ENCODE measurements at regions not wholly inside any gene's neighbourhood (a gene's known extent, or its start where the extent isn't known, plus 50 kb on each side); places are given as distances from the start of the nearest gene placed in this dataset.

- H3K27ac ChIP-seq (ENCODE audit: low read depth, low read length) = no peak overlapping the region
- DNase-seq (no peak), ATAC-seq (no peak)
- no peaks in the 10 kb centered on the region for H3K9me3 ChIP-seq (ENCODE audit: control insufficient read depth in 2 of 3, low read length in 3 of 3)
- no peaks in the 10 kb centered on the region for H3K27me3 ChIP-seq (ENCODE audit: control insufficient read depth in 2 of 2, insufficient read depth in 2 of 2, low read length in 2 of 2)
- intact Hi-C loops (cut with micrococcal nuclease) = no loop called here
- no peak overlapping the region for H3K4me3 ChIP-seq (ENCODE audit: low read length)
- H3K36me3 ChIP-seq (ENCODE audit: control insufficient read depth in 2 of 3, insufficient read depth in 3 of 3, low read length in 3 of 3) = no peaks in the 10 kb centered on the region
- Mint-ChIP-seq H3K4me3 (no peak overlapping the region), H3K27me3 (peaks cover 0 to 11% (median 0%) of the 10 kb centered on the region in 5 donors), H3K27ac (no peak overlapping the region), H3K9me3 (no peaks in the 10 kb centered on the region), H3K36me3 (no peaks in the 10 kb centered on the region), H3K4me1 (no peaks in the 10 kb centered on the region)
- no peaks in the 10 kb centered on the region for H3K4me1 ChIP-seq (ENCODE audit: control insufficient read depth in 2 of 2, insufficient read depth in 2 of 2, low read length in 2 of 2)
- ChIA-PET POLR2A (no interaction called here), CTCF (no interaction called here)
Observed at GRCh38 chrX:110966839-110967238, 129.2 kb upstream of the PAK3 start.

GRCh38 chrX:110966091-110966454 lies 129.9 kb upstream of the PAK3 start:
- Mint-ChIP-seq H3K4me3 (no peak overlapping the region), H3K36me3 (no peaks in the 10 kb centered on the region), H3K27me3 (peaks cover 0 to 9% (median 0%) of the 10 kb centered on the region in 5 donors), H3K4me1 (no peaks in the 10 kb centered on the region), H3K27ac (no peak overlapping the region), H3K9me3 (no peaks in the 10 kb centered on the region)
- Histone ChIP-seq H3K27ac (ENCODE audit: low read depth, low read length) (no peak overlapping the region), H3K9me3 (ENCODE audit: control insufficient read depth in 2 of 3, low read length in 3 of 3) (no peaks in the 10 kb centered on the region), H3K27me3 (ENCODE audit: control insufficient read depth in 2 of 2, insufficient read depth in 2 of 2, low read length in 2 of 2) (no peaks in the 10 kb centered on the region), H3K4me1 (ENCODE audit: control insufficient read depth in 2 of 2, insufficient read depth in 2 of 2, low read length in 2 of 2) (no peaks in the 10 kb centered on the region), H3K36me3 (ENCODE audit: control insufficient read depth in 2 of 3, insufficient read depth in 3 of 3, low read length in 3 of 3) (no peaks in the 10 kb centered on the region), H3K4me3 (ENCODE audit: low read length) (no peak overlapping the region)
- ChIA-PET POLR2A (no interaction called here), CTCF (no interaction called here)
- ATAC-seq (no peak), DNase-seq (no peak)
- intact Hi-C loops (cut with micrococcal nuclease) = no loop called here

- no peaks in the 10 kb centered on the region for H3K9me3 Mint-ChIP-seq
- ATAC-seq = no peak
- H3K9me3 ChIP-seq (ENCODE audit: control insufficient read depth in 2 of 3, low read length in 3 of 3) = no peaks in the 10 kb centered on the region
- no peaks in the 10 kb centered on the region for H3K4me1 ChIP-seq (ENCODE audit: control insufficient read depth in 2 of 2, insufficient read depth in 2 of 2, low read length in 2 of 2)
- no peak overlapping the region for H3K4me3 Mint-ChIP-seq
- peaks cover 0 to 6% (median 0%) of the 10 kb centered on the region in 5 donors for H3K27me3 Mint-ChIP-seq
- intact Hi-C loops (cut with micrococcal nuclease) = no loop called here
- CTCF ChIA-PET = no interaction called here
- H3K4me3 ChIP-seq (ENCODE audit: low read length) = no peak overlapping the region
- H3K36me3 ChIP-seq (ENCODE audit: control insufficient read depth in 2 of 3, insufficient read depth in 3 of 3, low read length in 3 of 3) = no peaks in the 10 kb centered on the region
- POLR2A ChIA-PET = no interaction called here
- no peaks in the 10 kb centered on the region for H3K27me3 ChIP-seq (ENCODE audit: control insufficient read depth in 2 of 2, insufficient read depth in 2 of 2, low read length in 2 of 2)
- H3K27ac Mint-ChIP-seq = no peak overlapping the region
- H3K36me3 Mint-ChIP-seq = no peaks in the 10 kb centered on the region
- no peaks in the 10 kb centered on the region for H3K4me1 Mint-ChIP-seq
- no peak overlapping the region for H3K27ac ChIP-seq (ENCODE audit: low read depth, low read length)
- DNase-seq = no peak
Observed at GRCh38 chrX:110965409-110966090, 130.4 kb upstream of the PAK3 start.

- Mint-ChIP-seq H3K36me3 (no peaks in the 10 kb centered on the region), H3K4me3 (no peak overlapping the region), H3K4me1 (no peaks in the 10 kb centered on the region), H3K27ac (no peak overlapping the region), H3K27me3 (no peaks in the 10 kb centered on the region), H3K9me3 (no peaks in the 10 kb centered on the region)
- H3K4me3 ChIP-seq (ENCODE audit: low read length) = no peak overlapping the region
- H3K27me3 ChIP-seq (ENCODE audit: control insufficient read depth in 2 of 2, insufficient read depth in 2 of 2, low read length in 2 of 2) = no peaks in the 10 kb centered on the region
- DNase-seq (no peak), ATAC-seq (no peak)
- ChIA-PET POLR2A (no interaction called here), CTCF (no interaction called here)
- H3K36me3 ChIP-seq (ENCODE audit: control insufficient read depth in 2 of 3, insufficient read depth in 3 of 3, low read length in 3 of 3) = no peaks in the 10 kb centered on the region
- H3K9me3 ChIP-seq (ENCODE audit: control insufficient read depth in 2 of 3, low read length in 3 of 3) = no peaks in the 10 kb centered on the region
- intact Hi-C loops (cut with micrococcal nuclease) = no loop called here
- no peak overlapping the region for H3K27ac ChIP-seq (ENCODE audit: low read depth, low read length)
- no peaks in the 10 kb centered on the region for H3K4me1 ChIP-seq (ENCODE audit: control insufficient read depth in 2 of 2, insufficient read depth in 2 of 2, low read length in 2 of 2)
Observed at GRCh38 chrX:110964786-110965185, 131.2 kb upstream of the PAK3 start.

GRCh38 chrX:110962451-110962850 lies 133.5 kb upstream of the PAK3 start:
- no peak for DNase-seq
- no peak for ATAC-seq
- Histone ChIP-seq H3K27ac (ENCODE audit: low read depth, low read length) (no peak overlapping the region), H3K27me3 (ENCODE audit: control insufficient read depth in 2 of 2, insufficient read depth in 2 of 2, low read length in 2 of 2) (no peaks in the 10 kb centered on the region), H3K36me3 (ENCODE audit: control insufficient read depth in 2 of 3, insufficient read depth in 3 of 3, low read length in 3 of 3) (no peaks in the 10 kb centered on the region), H3K4me3 (ENCODE audit: low read length) (no peak overlapping the region), H3K9me3 (ENCODE audit: control insufficient read depth in 2 of 3, low read length in 3 of 3) (no peaks in the 10 kb centered on the region), H3K4me1 (ENCODE audit: control insufficient read depth in 2 of 2, insufficient read depth in 2 of 2, low read length in 2 of 2) (no peaks in the 10 kb centered on the region)
- no peaks in the 10 kb centered on the region for H3K36me3 Mint-ChIP-seq
- POLR2A ChIA-PET = no interaction called here
- no peaks in the 10 kb centered on the region for H3K27me3 Mint-ChIP-seq
- CTCF ChIA-PET = no interaction called here
- intact Hi-C loops (cut with micrococcal nuclease) = no loop called here
- H3K4me1 Mint-ChIP-seq = no peaks in the 10 kb centered on the region
- no peak overlapping the region for H3K27ac Mint-ChIP-seq
- H3K9me3 Mint-ChIP-seq = no peaks in the 10 kb centered on the region
- no peak overlapping the region for H3K4me3 Mint-ChIP-seq

- H3K36me3 Mint-ChIP-seq = no peaks in the 10 kb centered on the region
- ATAC-seq = no peak
- Histone ChIP-seq H3K4me1 (ENCODE audit: control insufficient read depth in 2 of 2, insufficient read depth in 2 of 2, low read length in 2 of 2) (no peaks in the 10 kb centered on the region), H3K36me3 (ENCODE audit: control insufficient read depth in 2 of 3, insufficient read depth in 3 of 3, low read length in 3 of 3) (no peaks in the 10 kb centered on the region), H3K27me3 (ENCODE audit: control insufficient read depth in 2 of 2, insufficient read depth in 2 of 2, low read length in 2 of 2) (no peaks in the 10 kb centered on the region), H3K27ac (ENCODE audit: low read depth, low read length) (no peak overlapping the region), H3K9me3 (ENCODE audit: control insufficient read depth in 2 of 3, low read length in 3 of 3) (no peaks in the 10 kb centered on the region), H3K4me3 (ENCODE audit: low read length) (no peak overlapping the region)
- H3K4me3 Mint-ChIP-seq = no peak overlapping the region
- intact Hi-C loops (cut with micrococcal nuclease) = no loop called here
- H3K27ac Mint-ChIP-seq = no peak overlapping the region
- ChIA-PET POLR2A (no interaction called here), CTCF (no interaction called here)
- DNase-seq = no peak
- H3K9me3 Mint-ChIP-seq = no peaks in the 10 kb centered on the region
- H3K4me1 Mint-ChIP-seq = no peaks in the 10 kb centered on the region
- no peaks in the 10 kb centered on the region for H3K27me3 Mint-ChIP-seq
Observed at GRCh38 chrX:110955706-110956105, 140.3 kb upstream of the PAK3 start.

- CTCF ChIA-PET = no interaction called here
- H3K4me1 ChIP-seq (ENCODE audit: control insufficient read depth in 2 of 2, insufficient read depth in 2 of 2, low read length in 2 of 2) = no peaks in the 10 kb centered on the region
- ATAC-seq (no peak), DNase-seq (no peak)
- POLR2A ChIA-PET = no interaction called here
- Mint-ChIP-seq H3K27ac (no peak overlapping the region), H3K4me1 (no peaks in the 10 kb centered on the region), H3K9me3 (no peaks in the 10 kb centered on the region), H3K36me3 (no peaks in the 10 kb centered on the region), H3K27me3 (no peaks in the 10 kb centered on the region), H3K4me3 (no peak overlapping the region)
- no peaks in the 10 kb centered on the region for H3K36me3 ChIP-seq (ENCODE audit: control insufficient read depth in 2 of 3, insufficient read depth in 3 of 3, low read length in 3 of 3)
- no peak overlapping the region for H3K4me3 ChIP-seq (ENCODE audit: low read length)
- H3K27me3 ChIP-seq (ENCODE audit: control insufficient read depth in 2 of 2, insufficient read depth in 2 of 2, low read length in 2 of 2) = no peaks in the 10 kb centered on the region
- no peak overlapping the region for H3K27ac ChIP-seq (ENCODE audit: low read depth, low read length)
- no peaks in the 10 kb centered on the region for H3K9me3 ChIP-seq (ENCODE audit: control insufficient read depth in 2 of 3, low read length in 3 of 3)
- intact Hi-C loops (cut with micrococcal nuclease) = no loop called here
Observed at GRCh38 chrX:110954428-110955100, 141.4 kb upstream of the PAK3 start.
